ENCODE measurements at regions not wholly inside any gene's neighbourhood (a gene's known extent, or its start where the extent isn't known, plus 50 kb on each side); places are given as distances from the start of the nearest gene placed in this dataset.

DNA sequence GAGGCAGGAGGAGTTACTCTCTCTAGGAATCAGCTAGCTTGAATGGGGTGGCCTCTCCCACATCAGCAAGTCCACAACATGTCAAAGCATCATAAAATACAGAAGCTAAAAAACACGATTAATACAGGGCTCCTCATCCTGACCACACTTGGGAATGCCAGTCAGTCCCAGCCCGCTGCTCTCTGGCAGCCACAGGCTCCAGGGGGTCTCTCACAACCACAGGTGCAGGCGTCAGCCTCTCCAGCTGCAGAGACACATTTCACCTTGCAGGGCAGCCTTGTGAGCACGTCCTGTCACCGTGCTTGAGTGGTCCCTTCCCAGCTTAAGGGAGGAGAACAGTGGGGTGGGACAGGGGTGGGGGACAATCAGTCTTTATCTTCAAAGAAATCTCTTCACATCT is 137.4 kb upstream of the SH3BP4 start:
- no peak for DNase-seq (ENCODE audit: low spot score)
- H3K9me3 ChIP-seq = no peaks in the 10 kb centered on the region
- no peak overlapping the region for H3K4me3 ChIP-seq
- H3K36me3 ChIP-seq = no peaks in the 10 kb centered on the region
- TF ChIP-seq, protein P1, sequence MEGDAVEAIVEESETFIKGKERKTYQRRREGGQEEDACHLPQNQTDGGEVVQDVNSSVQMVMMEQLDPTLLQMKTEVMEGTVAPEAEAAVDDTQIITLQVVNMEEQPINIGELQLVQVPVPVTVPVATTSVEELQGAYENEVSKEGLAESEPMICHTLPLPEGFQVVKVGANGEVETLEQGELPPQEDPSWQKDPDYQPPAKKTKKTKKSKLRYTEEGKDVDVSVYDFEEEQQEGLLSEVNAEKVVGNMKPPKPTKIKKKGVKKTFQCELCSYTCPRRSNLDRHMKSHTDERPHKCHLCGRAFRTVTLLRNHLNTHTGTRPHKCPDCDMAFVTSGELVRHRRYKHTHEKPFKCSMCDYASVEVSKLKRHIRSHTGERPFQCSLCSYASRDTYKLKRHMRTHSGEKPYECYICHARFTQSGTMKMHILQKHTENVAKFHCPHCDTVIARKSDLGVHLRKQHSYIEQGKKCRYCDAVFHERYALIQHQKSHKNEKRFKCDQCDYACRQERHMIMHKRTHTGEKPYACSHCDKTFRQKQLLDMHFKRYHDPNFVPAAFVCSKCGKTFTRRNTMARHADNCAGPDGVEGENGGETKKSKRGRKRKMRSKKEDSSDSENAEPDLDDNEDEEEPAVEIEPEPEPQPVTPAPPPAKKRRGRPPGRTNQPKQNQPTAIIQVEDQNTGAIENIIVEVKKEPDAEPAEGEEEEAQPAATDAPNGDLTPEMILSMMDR (IDR thresholded peaks at IDR 0.05) = no peak
- H3K27me3 ChIP-seq = no peaks in the 10 kb centered on the region
- no peak overlapping the region for H3K27ac ChIP-seq
- H3K4me1 ChIP-seq = no peaks in the 10 kb centered on the region

DNA sequence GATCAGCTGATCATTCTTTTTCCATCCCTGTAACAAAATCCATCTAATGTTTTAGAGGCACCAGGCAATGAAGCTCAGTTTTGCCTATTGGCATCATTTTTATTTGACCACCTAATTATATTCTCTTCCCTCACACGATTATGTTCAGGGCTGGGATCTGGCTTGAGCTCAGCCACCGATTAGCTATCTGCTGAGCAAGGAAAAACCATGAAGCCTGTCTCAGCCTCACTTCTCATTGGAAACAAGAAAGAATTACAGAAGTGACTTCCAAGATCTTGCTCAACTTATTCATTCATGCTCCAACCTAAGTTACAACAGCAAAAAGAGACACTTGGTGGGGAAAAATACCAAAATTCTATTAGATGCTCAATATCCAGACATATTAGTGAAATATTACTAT is 139.0 kb upstream of the SH3BP4 start:
- TF ChIP-seq, protein P1 (IDR thresholded peaks at IDR 0.05) = no peak

DNA sequence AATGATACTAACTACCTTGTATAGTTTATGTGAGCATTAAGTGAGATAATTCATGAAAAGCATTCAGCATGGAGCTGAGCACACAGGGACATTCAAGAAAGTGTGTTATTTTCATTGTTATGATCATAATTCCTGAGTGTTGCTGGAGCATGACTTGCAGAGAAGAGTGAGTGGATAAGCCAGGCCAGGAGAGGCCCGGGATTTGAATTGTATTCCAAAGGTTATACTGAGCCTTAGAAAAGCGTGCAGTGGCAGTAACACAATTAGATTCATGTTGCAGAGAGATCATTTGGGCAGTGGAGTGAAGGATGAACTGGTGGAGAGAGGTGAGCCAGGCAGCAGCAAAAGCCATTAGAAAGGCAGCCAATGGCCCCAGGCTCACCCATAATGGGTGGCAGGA is 142.9 kb upstream of the SH3BP4 start:
- DNase-seq (ENCODE audit: low spot score) = no peak
- TF ChIP-seq, protein P1 (IDR thresholded peaks at IDR 0.05) = no peak
- H3K27ac ChIP-seq = no peak overlapping the region
- H3K9me3 ChIP-seq = no peaks in the 10 kb centered on the region
- no peak overlapping the region for H3K4me3 ChIP-seq
- H3K27me3 ChIP-seq = no peaks in the 10 kb centered on the region
- H3K4me1 ChIP-seq = no peaks in the 10 kb centered on the region
- H3K36me3 ChIP-seq = no peaks in the 10 kb centered on the region

More for the DNA sequence above, 139.0 kb upstream of the SH3BP4 start:
- H3K27ac ChIP-seq = no peak overlapping the region
- H3K4me1 ChIP-seq = no peaks in the 10 kb centered on the region
- H3K4me3 ChIP-seq = no peak overlapping the region
- H3K27me3 ChIP-seq = no peaks in the 10 kb centered on the region
- H3K36me3 ChIP-seq = no peaks in the 10 kb centered on the region
- H3K9me3 ChIP-seq = no peaks in the 10 kb centered on the region
- DNase-seq (ENCODE audit: low spot score) = no peak

DNA sequence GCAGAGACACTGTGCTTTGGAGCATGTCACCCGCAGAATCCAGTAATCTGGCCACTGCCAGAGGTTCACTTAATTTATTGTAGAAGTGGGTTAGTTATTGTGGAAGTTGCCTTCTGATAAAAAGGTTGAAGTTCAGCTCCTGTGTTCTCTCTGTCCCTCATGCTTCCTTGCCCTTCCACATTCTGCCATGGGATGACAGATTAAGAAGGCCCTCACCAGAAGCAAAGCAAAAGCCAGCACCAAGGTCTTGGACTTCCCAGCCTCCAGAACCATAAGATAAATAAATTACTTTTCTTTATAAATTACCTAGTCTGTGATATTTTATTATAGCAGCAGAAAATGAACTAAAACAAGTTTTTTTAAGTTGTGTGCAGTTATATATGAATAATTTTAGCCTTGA is 145.0 kb upstream of the SH3BP4 start:
- H3K36me3 ChIP-seq = no peaks in the 10 kb centered on the region
- H3K27ac ChIP-seq = no peak overlapping the region
- TF ChIP-seq, protein P1 (IDR thresholded peaks at IDR 0.05) = no peak
- no peak overlapping the region for H3K4me3 ChIP-seq
- no peak for DNase-seq (ENCODE audit: low spot score)
- H3K4me1 ChIP-seq = no peaks in the 10 kb centered on the region
- no peaks in the 10 kb centered on the region for H3K9me3 ChIP-seq
- no peaks in the 10 kb centered on the region for H3K27me3 ChIP-seq

DNA sequence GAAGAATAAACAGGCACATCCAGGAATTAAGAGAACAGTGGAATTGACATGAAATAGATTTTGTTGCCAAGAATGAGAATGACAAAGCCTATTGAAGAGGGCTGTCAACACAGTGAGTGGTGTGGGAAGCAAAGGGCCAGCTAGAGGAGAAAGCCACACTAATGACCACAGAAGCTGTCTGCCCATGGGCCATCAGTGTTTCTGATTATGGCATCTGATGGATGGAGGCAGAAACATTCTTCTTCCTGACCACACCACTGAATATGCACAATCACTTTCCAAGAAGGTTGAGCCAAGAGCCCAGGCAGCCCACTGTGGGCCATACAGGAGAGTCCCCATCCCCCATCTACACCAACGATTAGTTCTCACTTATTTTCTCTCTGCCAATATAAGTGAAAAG is 146.0 kb upstream of the SH3BP4 start:
- Histone ChIP-seq H3K9me3 (no peaks in the 10 kb centered on the region), H3K27me3 (no peaks in the 10 kb centered on the region), H3K4me3 (no peak overlapping the region), H3K4me1 (no peaks in the 10 kb centered on the region), H3K27ac (no peak overlapping the region), H3K36me3 (no peaks in the 10 kb centered on the region)
- no peak for DNase-seq (ENCODE audit: low spot score)
- TF ChIP-seq, protein P1 (IDR thresholded peaks at IDR 0.05) = no peak

DNA sequence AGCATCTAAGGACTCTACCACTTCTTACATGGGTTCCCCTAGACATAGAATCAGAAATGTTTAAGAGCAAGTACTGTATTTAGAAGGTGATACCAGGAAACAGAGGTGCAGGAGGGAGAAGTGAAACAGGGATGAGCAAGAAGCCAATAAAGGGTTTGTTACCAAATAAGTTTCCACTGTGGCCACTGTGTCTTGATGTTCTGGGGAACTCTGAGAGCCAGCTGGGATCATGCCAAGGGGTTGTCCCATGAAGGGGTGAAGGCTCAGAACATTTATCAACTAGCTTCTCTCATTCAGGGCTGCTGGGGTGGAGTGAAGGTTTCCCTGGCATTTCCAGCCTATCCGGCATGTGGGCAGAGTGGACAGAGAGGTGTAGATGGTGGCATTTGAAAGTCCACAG is 147.1 kb upstream of the SH3BP4 start:
- H3K4me3 ChIP-seq = no peak overlapping the region
- H3K4me1 ChIP-seq = no peaks in the 10 kb centered on the region
- TF ChIP-seq, protein P1 (IDR thresholded peaks at IDR 0.05) = no peak
- no peaks in the 10 kb centered on the region for H3K27me3 ChIP-seq
- H3K9me3 ChIP-seq = no peaks in the 10 kb centered on the region
- H3K36me3 ChIP-seq = no peaks in the 10 kb centered on the region
- no peak overlapping the region for H3K27ac ChIP-seq
- DNase-seq (ENCODE audit: low spot score) = no peak

Data from right atrium auricular region (tissue), 2 donors.